DMS153 treated with DMSO at 0.1 percent for 48 hours (cell line): ENCODE measurements at regions not wholly inside any gene's neighbourhood (a gene's known extent, or its start where the extent isn't known, plus 50 kb on each side); places are given as distances from the start of the nearest gene placed in this dataset.

Experiments
- DNase-seq: peaks from one replicate; lab custom pipeline; 2025; ENCODE audit not compliant: unreplicated experiment; lab: John Stamatoyannopoulos, UW

- no peak for DNase-seq
Observed at GRCh38 chr9:78491402-78491801, 194.5 kb downstream of the PSAT1 start.

DNA sequence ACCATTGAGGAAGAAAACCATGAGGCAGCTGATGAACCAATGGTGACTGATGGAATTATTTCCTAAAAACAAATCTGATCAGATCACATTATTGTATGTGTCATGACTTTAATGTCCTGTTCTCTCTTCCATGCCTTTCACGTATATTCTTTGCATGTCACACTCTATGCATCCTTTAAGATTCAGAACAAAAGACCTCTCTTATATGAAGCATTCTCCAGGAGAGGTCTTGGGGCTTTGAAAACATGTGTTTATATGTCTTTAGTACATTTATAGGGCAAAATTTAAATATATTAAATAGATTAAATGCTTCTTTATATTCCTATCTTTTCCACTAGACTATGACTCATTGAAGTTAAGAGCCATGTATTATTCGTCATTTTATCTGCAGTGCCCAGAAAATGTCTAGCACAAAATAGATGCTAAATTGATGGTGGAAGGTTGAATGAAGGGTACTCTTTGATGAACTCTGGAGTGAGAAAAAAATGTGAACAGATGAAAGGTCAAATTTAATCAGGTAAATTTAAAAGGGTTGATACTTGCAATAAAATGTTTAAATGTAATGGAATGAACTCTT, 196.3 kb downstream of the PSAT1 start:
- DNase-seq = no peak

DNA sequence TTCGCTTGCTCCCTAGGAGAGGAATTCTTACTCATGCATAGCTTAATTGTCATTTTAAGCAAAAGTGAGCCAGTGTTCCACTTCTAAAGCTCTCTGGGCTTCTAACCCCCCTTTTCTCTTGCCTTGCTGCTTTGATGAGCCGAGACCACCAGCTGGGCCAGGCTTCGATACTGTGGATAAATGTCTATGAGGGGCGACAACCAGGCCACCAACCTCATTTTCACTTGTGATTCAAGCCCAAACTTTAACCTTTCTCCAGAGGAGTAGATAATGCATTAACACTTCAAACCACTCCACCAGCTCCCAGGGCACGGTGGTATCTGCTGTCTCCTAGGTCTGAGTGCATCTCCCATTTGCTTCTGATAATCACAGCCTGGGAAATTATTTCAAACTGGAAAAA, 205.6 kb downstream of the PSAT1 start:
- no peak for DNase-seq

- DNase-seq = no peak
Observed at GRCh38 chr9:78505546-78505945, 208.6 kb downstream of the PSAT1 start.

- no peak for DNase-seq
Observed at GRCh38 chr9:78507037-78507436, 210.1 kb downstream of the PSAT1 start.

- DNase-seq = no peak
Observed at GRCh38 chr9:78510035-78510434, 213.1 kb downstream of the PSAT1 start.

- no peak for DNase-seq
Observed at GRCh38 chr9:78515108-78515507, 218.2 kb downstream of the PSAT1 start.

DNA sequence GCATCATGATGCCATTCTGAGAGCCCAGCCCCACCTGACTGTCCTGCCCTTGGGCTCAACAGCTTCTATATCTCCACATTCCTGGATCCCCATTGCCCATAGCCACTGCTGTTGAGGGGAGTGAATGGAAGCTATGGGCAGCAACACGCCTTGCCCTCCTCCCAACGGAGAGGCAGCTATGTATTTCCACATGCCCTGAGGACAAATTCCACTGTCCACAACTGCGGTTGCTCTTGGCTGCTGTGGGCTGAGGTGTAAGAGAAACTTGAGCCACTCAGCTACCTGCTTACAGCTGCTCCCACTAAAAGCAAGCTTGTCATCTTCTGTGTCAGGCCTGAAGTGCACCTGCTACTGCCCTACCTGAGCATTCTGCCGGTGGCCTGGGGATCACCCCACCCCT, 222.9 kb downstream of the PSAT1 start:
- DNase-seq = no peak

DNA sequence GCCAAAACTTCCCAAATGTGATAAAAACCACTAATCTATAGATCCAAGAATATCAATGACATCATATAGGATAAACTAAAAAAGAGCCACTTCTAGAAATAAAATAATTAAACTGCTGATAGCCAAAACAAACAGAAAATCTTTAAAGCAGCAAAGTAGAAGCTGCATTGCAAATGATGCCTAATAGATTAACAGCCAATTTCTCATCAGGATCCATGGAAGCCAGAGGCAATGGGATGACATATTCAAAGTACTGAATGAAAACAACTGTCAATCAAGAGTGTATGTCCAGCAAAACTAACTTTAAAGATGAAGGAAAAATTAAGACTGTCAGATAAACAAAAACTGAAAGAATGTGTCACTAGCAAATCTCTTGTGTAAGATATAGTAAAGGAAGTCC, 224.8 kb downstream of the PSAT1 start:
- DNase-seq = no peak

- no peak for DNase-seq
Observed at GRCh38 chr9:78525986-78526560, 229.1 kb downstream of the PSAT1 start.

GRCh38 chr9:78533500-78533899, 236.6 kb downstream of the PSAT1 start:
- no peak for DNase-seq

- no peak for DNase-seq
Observed at GRCh38 chr9:78539188-78539587, 242.3 kb downstream of the PSAT1 start.

- DNase-seq = peak; percentile 11
Observed at GRCh38 chr9:78539904-78540303, 243.0 kb downstream of the PSAT1 start.

DNA sequence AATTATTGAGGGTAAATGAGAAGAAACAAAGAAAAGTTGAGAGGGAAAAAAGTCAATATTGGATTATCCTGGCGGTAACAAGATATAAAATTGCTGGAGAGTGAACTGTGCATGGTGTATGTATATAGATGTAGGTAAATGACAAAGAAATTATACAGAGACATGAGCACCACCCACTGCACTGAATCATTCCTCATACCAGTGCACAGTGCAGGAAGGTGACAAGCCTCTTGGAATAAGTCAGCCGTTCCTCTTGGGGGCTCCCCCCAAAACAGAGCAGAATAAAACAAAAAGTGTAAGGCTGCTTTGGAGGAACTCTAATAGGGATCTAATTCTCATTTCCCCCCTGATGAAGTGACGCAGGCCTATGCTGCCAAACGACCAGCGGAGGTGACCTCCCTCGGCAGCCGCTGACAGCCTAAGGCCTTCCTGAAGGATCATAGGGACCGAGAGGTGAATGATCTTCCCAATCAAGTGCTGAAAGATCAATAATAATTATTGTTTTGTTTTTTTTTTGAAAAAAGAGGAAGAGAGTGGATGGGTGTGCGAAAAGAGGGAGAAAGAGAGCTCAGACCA, 245.0 kb downstream of the PSAT1 start:
- DNase-seq = no peak

DNA sequence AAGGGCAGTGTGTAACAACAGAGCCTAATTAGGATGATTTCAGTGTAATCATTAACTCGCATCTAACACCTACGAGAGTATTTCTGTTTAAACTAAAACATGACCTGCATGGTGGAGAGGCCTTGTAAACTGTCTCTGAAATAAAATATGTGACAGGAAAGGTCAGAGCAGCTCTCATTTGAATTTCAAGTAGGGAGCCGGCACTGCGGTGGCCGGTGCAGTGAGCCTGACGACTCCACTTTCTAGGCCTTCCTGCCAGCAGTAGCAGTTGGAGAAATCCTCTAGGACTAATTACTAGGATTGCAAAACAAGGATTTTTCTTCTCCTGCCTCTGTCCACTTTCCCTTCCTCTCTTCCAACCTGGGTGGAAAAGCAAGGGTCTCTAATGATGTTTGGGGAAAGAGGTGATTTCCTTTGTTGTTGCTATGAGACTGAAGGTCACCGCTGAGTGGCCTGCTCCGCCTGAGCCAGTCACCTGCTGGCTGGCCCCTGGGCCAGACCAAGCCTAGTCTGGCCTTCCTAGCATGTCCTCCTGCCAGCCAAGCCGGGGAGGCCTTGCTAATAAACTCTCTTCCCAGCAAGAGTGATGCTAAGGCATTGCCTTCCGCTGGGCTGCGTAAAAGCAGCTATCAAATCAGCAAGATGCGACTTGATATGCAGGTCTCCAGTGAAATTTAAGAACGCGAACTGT, 245.7 kb downstream of the PSAT1 start:
- no peak for DNase-seq

GRCh38 chr9:78543353-78543752, 246.4 kb downstream of the PSAT1 start:
- DNase-seq = no peak

DNA sequence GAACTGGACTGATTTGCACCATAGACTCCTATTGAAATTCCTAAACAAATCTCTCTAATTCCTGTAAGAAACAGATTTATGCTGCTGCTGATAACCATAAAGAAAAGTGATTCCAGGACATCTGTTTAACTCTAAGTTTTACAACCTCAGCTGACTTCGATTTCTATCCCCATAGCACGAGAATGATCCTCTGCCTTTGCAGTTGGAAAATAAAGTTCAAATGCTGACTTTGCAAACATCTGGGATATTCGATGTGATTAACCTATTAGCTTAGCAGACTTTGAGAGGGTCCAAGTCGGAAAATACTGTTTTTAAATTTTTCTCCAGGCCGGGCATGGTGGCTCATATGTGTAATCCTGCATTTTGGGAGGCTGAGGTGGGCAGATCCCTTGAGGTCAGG, 247.3 kb downstream of the PSAT1 start:
- DNase-seq = no peak

DNA sequence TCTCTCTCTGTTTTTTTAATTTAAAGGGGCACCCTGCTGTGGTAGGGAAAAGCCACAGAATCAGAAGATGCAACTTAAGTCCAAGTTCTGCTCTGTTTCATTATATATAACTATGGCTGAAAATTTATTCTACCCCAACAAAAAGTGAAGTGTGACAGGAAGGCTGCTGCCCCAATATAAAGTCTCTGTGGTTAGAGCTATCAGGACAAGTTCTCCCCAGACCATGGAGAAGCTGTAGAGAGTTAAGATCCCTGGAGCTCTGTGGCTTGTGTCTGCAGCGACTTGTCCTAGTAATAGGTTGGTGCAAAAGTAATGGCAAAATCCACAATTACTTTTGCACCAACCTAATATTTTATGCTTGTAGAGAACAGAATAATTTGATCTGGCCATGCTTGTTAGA, 250.9 kb downstream of the PSAT1 start:
- no peak for DNase-seq

- DNase-seq = no peak
Observed at GRCh38 chr9:78548670-78549069, 251.7 kb downstream of the PSAT1 start.

DNA sequence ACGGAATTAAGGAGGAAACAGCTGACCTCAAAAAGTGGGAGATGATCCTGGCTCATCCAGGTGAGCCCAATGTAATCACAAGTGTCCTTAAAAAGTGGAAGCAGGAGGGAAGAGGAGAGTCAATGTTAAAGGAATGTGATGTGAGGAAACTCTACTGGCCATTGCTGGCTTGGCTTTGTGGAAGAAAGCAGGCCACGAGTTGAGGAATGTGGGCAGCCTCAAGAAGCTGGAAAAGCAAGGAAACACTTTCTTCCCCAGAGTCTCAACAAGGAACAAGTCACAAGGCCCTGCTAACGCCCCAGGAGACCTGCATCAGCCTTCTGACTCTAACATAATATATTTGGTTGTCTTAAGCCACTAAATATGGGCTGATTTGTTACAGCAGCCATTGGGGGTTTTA, 252.8 kb downstream of the PSAT1 start:
- DNase-seq = no peak

DNA sequence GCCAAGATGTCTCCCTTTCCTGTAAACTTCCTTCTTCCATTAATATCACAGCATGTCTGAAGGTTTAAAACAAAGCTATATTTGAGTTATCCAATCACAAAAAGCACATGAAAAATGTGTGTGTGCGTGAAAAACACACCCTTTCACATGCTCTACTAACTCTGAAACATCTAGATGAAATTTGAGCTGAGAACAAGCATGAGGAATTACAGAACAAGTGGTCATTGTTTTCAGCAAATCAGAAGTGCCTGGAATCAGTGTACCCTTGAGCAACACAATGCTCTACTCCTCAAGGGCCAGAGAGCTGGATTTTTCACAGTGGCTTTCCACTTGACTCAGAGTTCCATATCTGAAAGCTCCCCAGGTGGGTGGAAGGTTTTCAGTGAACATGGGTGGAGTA, 255.9 kb downstream of the PSAT1 start:
- DNase-seq = no peak

GRCh38 chr9:78557540-78557939, 260.6 kb downstream of the PSAT1 start:
- DNase-seq = no peak
